Fibroblast of upper back skin (primary cell): ENCODE measurements at regions not wholly inside any gene's neighbourhood (a gene's known extent, or its start where the extent isn't known, plus 50 kb on each side); places are given as distances from the start of the nearest gene placed in this dataset.
"Not testable (repeated sequence)": the region's sequence is repeated elsewhere in the genome, so short reads cannot be mapped to it uniquely, and the experiment has no call there.

Experiments
- DNase-seq: peaks from one replicate; pipeline ENCODE4 v3.0.0-alpha.2; 2013

GRCh38 chr10:53422223-53422888, 649.8 kb upstream of the MBL2 start:
- no peak for DNase-seq

- no peak for DNase-seq
These were observed 640.1 kb upstream of the MBL2 start for GRCh38 chr10:53412651-53413050.

- DNase-seq, result no peak
These were observed 633.9 kb upstream of the MBL2 start for GRCh38 chr10:53406532-53406931.

GRCh38 chr10:53403688-53404087, 631.1 kb upstream of the MBL2 start:
- no peak for DNase-seq

GRCh38 chr10:53402594-53402993, 630.0 kb upstream of the MBL2 start:
- no peak for DNase-seq

GRCh38 chr10:53401536-53401935, 629.0 kb upstream of the MBL2 start:
- no peak for DNase-seq

- no peak for DNase-seq
These were observed 624.3 kb upstream of the MBL2 start for GRCh38 chr10:53396876-53397275.

- no peak for DNase-seq
These were observed 622.9 kb upstream of the MBL2 start for GRCh38 chr10:53395449-53395848.

- DNase-seq, result no peak
These were observed 615.0 kb upstream of the MBL2 start for GRCh38 chr10:53387562-53387961.

- DNase-seq, result no peak
These were observed 610.0 kb upstream of the MBL2 start for GRCh38 chr10:53382543-53382942.

GRCh38 chr10:53379956-53380355, 607.4 kb upstream of the MBL2 start:
- no peak for DNase-seq

GRCh38 chr10:53370347-53370746, 597.8 kb upstream of the MBL2 start:
- DNase-seq, result no peak

- DNase-seq, result no peak
These were observed 589.4 kb upstream of the MBL2 start for GRCh38 chr10:53361936-53362335.

GRCh38 chr10:53361281-53361680, 588.7 kb upstream of the MBL2 start:
- no peak for DNase-seq

GRCh38 chr10:53358978-53359377, 586.4 kb upstream of the MBL2 start:
- not testable (repeated sequence) for DNase-seq

- no peak for DNase-seq
These were observed 586.0 kb upstream of the MBL2 start for GRCh38 chr10:53358536-53358935.

- no peak for DNase-seq
These were observed 585.0 kb upstream of the MBL2 start for GRCh38 chr10:53357587-53357986.

GRCh38 chr10:53356616-53357349, 584.2 kb upstream of the MBL2 start:
- DNase-seq, result no peak

GRCh38 chr10:53342531-53342930, 569.9 kb upstream of the MBL2 start:
- not testable (repeated sequence) for DNase-seq

GRCh38 chr10:53338199-53338598, 565.6 kb upstream of the MBL2 start:
- not testable (repeated sequence) for DNase-seq

GRCh38 chr10:53335803-53336422, 563.3 kb upstream of the MBL2 start:
- DNase-seq, result not testable (repeated sequence)

GRCh38 chr10:53331460-53331859, 558.9 kb upstream of the MBL2 start:
- DNase-seq, result no peak

- not testable (repeated sequence) for DNase-seq
These were observed 554.1 kb upstream of the MBL2 start for GRCh38 chr10:53326401-53327305.
